Esophagus squamous epithelium (tissue), 4 donors: ENCODE measurements at regions not wholly inside any gene's neighbourhood (a gene's known extent, or its start where the extent isn't known, plus 50 kb on each side); places are given as distances from the start of the nearest gene placed in this dataset.

Experiments used
- CTCF ChIP-seq, 6 experiments: fragments of 450-650 bp in 4 of 6; fragments of 200-600 bp in 2 of 6; sonication (generic) in 2 of 6; IDR thresholded peaks; one replicate each; pipeline ENCODE4 v1.5.1; 2016 to 2019; ENCODE audit warnings: antibody characterized with exemption in 6 of 6, mild to moderate bottlenecking in 4 of 6, moderate library complexity in 4 of 6
- POLR2A ChIP-seq, 4 donors: fragments of 450-650 bp; IDR thresholded peaks; one replicate each; pipeline ENCODE4 v1.6.1; 2017; ENCODE audit warnings: antibody characterized with exemption in 4 of 4, mild to moderate bottlenecking in 4 of 4, moderate library complexity in 3 of 4

GRCh38 chr11:13126430-13126829 is 117.3 kb downstream of the RASSF10 start:
- TF ChIP-seq CTCF (IDR thresholded peaks at IDR 0.05): no peak
- TF ChIP-seq POLR2A (IDR thresholded peaks at IDR 0.05): no peak
